Hepatic stellate cell (primary cell): ENCODE measurements at regions not wholly inside any gene's neighbourhood (a gene's known extent, or its start where the extent isn't known, plus 50 kb on each side); places are given as distances from the start of the nearest gene placed in this dataset.

Experiments
- DNase-seq: peaks from one replicate; pipeline ENCODE4 v3.0.0; 2011; ENCODE audit warnings: low spot score

DNA sequence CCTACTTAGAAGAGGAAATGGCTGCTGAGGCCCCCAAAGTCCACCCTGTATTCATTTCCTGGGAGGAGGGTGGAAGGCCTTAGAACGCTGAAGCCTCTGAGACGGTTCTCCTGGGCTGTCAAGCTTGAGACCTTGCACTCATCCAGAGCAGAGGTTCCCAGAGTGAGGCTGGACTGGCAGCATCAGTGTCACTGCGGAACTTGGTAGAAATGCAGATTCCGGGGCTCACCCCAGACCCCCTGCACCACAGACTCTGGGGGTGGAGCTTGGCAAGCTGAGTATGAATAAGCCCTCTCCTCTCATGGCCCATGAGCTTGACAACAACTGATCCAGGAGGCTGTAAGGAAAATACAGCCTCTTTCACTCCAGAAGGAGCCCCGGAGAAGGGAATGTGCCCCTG is 218.3 kb downstream of the IRF8 start:
- no peak for DNase-seq

- no peak for DNase-seq
Observed at GRCh38 chr16:86117756-86118155, 218.8 kb downstream of the IRF8 start.

DNA sequence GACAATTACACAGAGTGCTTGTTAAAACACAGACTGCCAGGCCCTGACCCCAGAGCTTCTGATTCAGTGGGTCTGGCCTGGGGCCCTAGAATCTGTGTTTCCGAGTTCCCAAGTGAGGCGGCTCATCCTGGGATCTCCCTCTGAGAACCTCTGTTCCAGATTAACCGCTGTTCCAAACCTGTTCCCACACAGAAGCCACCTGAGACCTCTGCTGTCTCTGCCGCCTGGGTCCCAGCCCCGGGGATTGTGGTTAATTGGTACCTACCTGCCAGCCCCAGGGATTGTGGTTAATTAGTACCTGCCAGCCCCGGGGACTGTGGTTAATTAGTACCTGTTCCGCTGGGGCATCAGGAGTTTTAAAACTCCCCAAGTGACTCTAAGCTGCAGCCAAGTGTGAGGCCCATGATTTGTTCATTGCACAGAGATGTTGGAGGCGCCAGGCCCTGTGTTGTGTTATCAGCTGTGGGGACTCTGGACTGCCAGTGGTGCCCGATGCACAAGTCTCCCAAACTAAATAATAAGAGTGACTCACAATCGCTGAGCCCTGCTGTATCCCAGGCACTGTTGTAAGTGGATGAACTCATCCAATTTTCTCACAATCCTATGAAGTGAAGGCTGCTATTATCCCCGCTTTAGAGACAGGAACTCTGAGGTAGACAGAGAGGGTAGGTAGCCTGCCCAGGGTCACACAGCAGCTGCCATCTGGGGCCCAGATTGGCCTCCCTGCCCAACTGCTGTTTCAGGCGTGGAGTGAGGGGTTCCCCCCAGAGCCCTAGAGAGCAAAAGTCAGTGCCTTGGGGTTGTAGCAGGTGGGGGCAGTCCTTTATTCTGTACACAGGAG is 219.7 kb downstream of the IRF8 start:
- no peak for DNase-seq

DNA sequence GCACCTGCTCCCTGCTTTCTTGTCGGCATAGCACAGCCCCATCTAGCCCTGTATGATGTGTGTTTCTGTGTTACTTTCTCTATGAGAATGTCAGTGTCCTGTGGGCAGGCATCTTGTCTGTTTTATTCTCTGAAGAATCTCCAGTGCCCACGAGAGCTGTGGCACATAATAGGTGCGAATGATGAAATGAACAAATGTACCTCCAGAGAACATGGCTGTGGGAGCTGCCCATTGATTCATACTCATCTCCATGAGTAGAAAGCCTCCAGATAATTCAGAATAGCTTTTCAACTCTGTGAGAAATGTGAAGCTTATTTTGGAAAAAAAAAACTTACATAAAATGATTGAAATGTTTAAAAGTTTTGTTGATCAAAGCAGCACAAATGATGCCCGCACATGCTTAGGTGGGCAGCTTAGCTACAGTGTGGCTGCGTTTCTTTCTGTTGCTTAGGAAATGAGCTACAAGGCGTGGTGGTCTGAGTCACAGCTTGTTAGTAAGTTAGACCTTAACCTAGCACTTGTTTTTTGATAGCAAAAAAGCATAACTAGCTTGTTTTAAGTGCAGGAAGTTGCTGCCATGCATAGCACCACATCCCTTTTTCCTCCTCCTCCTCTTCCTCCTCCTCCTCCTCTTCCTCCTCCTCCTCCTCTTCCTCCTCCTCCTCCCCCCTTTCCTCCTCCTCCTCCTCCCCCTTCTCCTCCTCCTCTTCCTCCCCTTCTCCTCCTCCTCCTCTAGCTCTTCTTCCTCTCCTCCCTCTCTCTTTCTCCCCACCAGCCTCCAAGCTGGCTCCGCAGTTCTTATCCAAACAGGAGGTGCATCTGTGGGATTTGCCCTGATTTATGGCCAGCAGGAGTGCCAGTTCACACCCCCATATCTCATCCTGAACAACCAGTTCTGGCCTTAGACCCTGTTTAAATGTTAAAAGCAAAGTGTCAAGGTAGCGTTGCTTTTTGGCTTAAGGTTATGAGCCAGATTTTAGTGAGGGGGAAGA is 221.5 kb downstream of the IRF8 start:
- no peak for DNase-seq

DNA sequence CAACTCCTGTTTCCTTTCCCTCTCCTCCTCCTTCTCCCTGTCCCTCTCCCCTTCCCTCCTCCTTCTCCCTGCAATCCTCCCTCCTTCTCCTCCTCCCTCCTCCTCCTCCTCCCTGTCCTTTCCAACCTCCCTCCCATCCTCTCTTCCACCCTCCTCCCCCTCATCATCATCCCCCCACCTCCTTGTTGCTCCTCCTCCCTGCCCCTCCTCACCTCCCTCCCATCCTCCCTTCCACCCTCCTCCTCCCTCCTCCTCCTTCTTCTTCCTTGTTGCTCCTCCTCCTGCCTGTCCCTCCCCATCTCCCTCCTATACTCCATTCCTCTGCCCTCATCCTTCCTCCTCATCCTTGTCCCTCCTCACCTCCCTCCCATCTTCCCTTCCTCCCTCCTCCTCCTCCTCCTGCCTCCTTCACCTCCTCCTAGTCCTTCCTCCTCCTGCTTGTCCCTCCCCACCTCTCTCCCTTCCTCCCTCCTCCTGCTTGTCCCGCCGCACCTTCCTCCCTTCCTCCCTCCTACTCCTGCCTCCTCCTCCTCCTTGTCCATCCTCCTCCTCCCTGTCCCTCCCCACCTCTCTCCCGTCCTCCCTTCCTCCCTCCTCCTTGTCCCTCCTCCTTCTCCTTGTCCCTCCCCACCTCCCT is 222.5 kb downstream of the IRF8 start:
- no peak for DNase-seq

GRCh38 chr16:86122681-86123342 is 223.8 kb downstream of the IRF8 start:
- no peak for DNase-seq

DNA sequence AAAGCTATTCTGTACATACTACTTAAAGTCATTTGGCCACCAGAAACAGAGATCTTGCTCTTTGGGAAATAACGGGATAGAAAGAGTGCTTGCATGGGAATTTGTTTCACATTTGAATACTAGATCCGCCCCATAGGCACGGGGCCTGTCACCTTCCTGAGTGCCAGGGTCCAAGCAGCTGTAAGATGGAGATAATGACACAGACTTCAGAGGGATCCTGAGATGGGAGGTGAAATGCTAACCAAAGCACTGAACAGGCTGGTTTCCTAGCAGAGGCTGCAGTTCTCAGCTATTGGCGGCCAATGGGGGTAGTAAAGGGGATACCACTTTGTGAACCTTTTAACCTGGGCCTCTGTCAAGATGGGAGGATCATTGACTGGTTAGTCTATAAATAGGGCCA is 225.4 kb downstream of the IRF8 start:
- DNase-seq, result no peak

- DNase-seq, result no peak
Observed at GRCh38 chr16:86126891-86127290, 227.9 kb downstream of the IRF8 start.

- DNase-seq, result no peak
Observed at GRCh38 chr16:86127366-86127765, 228.4 kb downstream of the IRF8 start.

DNA sequence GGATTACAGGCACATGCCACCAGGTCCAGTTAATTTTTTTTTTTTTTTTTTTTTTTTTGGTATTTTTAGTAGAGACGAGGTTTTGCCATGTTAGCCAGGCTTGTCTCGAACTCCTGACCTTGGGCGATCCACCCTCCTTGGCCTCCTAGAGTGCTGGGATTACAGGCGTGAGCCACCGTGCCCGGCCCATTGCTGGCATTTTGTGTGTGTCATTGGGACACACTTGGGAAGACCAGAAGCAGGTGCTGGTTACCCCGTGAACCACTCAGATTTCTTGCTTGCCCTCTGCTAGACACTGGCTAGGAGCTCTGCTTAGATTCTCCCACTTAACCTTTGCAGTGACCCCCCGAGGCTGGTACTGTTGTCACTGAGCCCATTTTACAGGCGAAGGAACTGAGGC is 229.3 kb downstream of the IRF8 start:
- DNase-seq, result no peak

DNA sequence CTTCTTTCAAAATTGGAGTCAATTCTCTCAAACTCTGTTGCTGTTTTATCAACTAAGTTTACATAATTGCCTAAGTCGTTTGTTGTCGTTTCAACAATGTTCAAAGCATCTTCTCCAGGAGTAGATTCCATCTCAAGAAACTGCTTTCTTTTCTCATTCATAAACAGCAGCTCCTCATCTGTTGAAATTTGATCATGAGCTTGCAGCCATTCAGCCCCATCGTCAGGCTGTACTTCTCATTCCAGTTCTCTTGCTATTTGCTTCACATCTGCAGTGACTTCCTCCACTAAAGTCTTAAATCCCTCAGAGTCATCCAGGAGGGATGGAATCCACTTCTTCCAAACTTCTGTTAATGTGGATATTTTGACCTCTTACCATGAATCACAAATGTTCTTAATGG is 230.6 kb downstream of the IRF8 start:
- DNase-seq, result no peak

DNA sequence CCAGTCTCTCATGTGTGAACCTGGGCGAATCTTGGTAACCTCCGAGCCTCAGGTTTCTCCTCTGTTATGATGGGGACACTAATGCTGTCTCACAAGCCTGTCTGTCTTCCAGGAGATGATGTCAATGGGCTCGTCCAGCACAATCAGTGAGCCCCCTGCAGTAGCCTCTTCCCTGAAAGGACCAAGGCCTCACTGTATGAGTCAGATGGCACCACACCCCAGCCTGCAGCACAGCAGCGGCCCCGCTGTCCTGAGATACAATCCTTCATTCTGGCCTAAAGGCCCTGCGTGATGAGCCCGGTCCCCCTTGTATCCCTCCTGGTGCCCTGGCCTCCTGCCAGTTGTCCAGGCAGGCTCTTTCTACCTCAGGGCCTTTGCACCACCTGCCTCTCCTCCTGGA is 234.4 kb downstream of the IRF8 start:
- DNase-seq, result no peak

- DNase-seq, result no peak
Observed at GRCh38 chr16:86133847-86134375, 234.9 kb downstream of the IRF8 start.

GRCh38 chr16:86134802-86135461 is 236.0 kb downstream of the IRF8 start:
- peak; percentile 29 for DNase-seq

DNA sequence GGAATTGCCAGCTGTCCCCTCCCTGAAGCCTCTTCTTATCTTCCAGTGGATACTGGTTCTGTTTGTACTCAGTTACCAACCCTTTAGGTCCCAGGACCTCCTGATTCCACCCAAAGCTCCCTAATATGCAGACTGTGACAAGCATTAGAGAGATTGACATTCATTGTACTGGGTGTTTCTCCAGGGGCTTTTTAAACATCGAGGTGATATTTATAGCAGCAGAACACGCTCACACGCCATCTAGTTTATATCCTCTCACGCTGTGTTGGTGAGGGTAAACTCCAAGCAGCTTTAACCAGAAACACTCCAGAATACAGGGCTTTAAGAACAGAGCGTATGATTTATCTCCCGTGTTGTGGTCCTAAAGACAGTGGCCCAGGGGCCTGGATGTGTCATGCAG is 238.4 kb downstream of the IRF8 start:
- DNase-seq, result no peak

DNA sequence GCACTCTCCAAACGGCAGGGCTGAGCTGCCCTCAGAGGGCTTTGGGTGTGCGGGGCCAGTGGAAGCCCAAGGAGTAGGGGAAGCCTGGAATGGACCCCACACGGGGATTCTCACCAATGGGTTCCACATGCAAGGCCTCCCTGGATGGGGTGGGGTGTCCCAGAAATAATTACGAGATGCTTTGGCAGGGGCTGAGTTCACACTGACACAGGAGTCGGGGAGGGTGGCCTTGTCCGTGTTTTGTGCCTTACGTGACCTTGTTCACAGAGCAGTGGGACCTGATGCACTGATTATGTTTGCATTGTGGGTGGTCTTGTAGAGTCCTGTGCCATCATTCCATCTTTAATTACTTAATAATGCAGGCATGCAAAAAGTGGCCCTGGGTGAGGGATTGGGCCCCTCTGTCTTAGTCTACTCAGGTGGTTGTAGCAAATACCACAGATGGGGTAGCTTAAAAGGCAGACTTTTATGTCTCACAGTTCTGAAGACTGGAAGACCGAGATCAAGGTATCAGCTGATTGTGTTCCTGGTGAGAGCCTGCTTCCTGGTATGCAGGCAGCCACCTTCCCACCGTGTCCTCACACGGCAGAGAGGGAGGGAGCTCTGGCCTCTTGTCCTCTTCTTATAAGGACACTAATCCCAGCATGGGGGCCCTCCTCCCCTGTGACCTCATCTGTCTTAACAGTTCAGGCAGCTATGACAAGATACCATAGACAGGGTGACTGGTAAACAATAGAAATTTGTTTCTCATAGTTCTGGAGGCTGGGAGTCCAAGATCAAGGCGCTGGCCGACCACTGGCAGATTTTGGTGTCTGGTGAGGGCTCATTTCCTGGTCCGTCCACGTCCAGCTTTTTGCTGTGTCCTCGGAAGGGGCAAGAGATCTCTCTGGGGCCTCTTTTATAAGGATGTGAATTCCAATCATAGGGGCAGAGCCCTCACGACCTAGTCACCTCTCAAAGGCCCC is 239.4 kb downstream of the IRF8 start:
- DNase-seq, result no peak

GRCh38 chr16:86142801-86143236 is 243.9 kb downstream of the IRF8 start:
- no peak for DNase-seq

- no peak for DNase-seq
Observed at GRCh38 chr16:86143666-86144065, 244.7 kb downstream of the IRF8 start.

DNA sequence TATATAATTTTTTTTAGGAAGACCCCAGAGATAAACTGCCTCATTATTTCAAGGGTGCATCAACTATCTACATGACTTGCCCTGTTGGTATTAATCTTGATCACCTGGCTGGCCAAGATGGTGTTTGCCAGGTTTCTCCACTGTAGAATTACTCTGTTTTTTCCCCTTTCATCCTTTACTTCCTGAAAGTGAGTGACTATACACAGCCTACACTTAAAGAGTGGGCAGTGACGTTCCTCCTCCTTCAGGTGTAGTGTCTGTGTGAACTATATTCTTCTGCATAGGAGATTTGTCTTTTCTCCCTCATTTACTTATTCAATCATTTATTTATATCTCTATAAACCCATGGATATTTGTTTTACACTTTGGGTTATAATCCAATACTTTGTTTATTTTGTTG is 246.7 kb downstream of the IRF8 start:
- DNase-seq, result no peak
